HCT116 (cell line): ENCODE measurements at regions not wholly inside any gene's neighbourhood (a gene's known extent, or its start where the extent isn't known, plus 50 kb on each side); places are given as distances from the start of the nearest gene placed in this dataset.

ENCODE experiments used
- CEBPB ChIP-seq: IDR thresholded peaks from 2 replicates; pipeline ENCODE4 v1.6.1; 2012; ENCODE audit warnings: low read depth
- EGR1 ChIP-seq: IDR thresholded peaks from 2 replicates; pipeline ENCODE4 v1.6.1; 2012; ENCODE audit warnings: low read depth
- EZH2 ChIP-seq: fragments of 200-600 bp; sonication (generic); IDR thresholded peaks from 2 replicates; pipeline ENCODE4 v1.6.1; 2017; ENCODE audit warnings: antibody characterized with exemption, mixed run types
- JUND ChIP-seq: IDR thresholded peaks from 2 replicates; pipeline ENCODE4 v1.6.1; 2012
- POLR2A ChIP-seq: IDR thresholded peaks from 2 replicates; pipeline ENCODE4 v1.7.0; 2011; ENCODE audit warnings: borderline replicate concordance; ENCODE audit not compliant: insufficient read depth, insufficient read length; ENCODE audit errors: extremely low read depth
- POLR2AphosphoS5 ChIP-seq: IDR thresholded peaks from 2 replicates; pipeline ENCODE4 v1.6.1; 2011; ENCODE audit warnings: mild to moderate bottlenecking, low read depth, low read length, moderate library complexity
- RAD21 ChIP-seq: IDR thresholded peaks from 2 replicates; pipeline ENCODE4 v1.6.1; 2012; ENCODE audit warnings: low read depth, mild to moderate bottlenecking
- SP1 ChIP-seq: IDR thresholded peaks from 2 replicates; pipeline ENCODE4 v1.6.1; 2012; ENCODE audit warnings: low read depth
- TCF7L2 ChIP-seq: IDR thresholded peaks from 2 replicates; pipeline ENCODE4 v1.7.0; 2011; ENCODE audit warnings: borderline replicate concordance, inconsistent platforms; ENCODE audit not compliant: insufficient read depth, insufficient read length; ENCODE audit errors: extremely low read depth
- ZFX ChIP-seq: fragments of 450-650 bp; IDR thresholded peaks from 2 replicates; pipeline ENCODE4 v1.6.1; 2017
- TF ChIP-seq, protein P1 (sequence below): IDR thresholded peaks from 2 replicates; pipeline ENCODE4 v1.6.1; 2012; ENCODE audit warnings: low read depth
- TF ChIP-seq, protein P2 (sequence below), 3 experiments: fragments of 200-600 bp in 1 of 3; sonication (generic) in 1 of 3; IDR thresholded peaks in 2 of 3; conservative IDR thresholded peaks in 1 of 3; 2 replicates each; pipeline ENCODE4 v1.5.1; 2012 to 2017; ENCODE audit warnings: low read depth in 2 of 3, low read length in 2 of 3, antibody characterized with exemption in 1 of 3, borderline replicate concordance in 1 of 3, control low read depth in 1 of 3, mild to moderate bottlenecking in 1 of 3, mixed read lengths in 1 of 3, mixed run types in 1 of 3, moderate library complexity in 1 of 3; ENCODE audit not compliant: insufficient read depth in 1 of 3
- TF ChIP-seq, protein P3 (sequence below): IDR thresholded peaks from 2 replicates; pipeline ENCODE4 v1.6.1; 2011; ENCODE audit warnings: mild to moderate bottlenecking, low read length, moderate library complexity; ENCODE audit not compliant: insufficient replicate concordance; ENCODE audit errors: extremely low read depth

DNA sequence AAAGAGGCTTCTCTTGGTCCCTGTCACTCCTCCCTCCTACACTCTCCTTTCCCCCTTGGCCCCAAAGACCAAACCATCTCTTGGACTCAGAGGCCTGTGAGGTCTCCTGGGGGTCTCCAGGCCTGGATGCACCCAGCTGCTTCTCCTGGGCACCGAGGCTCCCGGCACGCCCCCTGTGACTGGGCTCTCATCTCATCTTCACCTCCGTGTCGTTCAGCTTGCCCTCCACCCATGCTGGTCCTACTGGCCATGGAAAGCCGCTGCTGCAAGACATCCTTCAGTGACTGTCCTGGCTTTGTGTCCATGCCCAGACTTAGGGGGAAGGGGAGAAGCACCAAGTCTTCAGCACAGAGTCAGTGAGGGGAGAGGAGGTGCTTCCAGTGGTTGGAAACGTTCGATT, 141.4 kb upstream of the RET start:
- TF ChIP-seq POLR2A (no peak), EZH2 (no peak), CEBPB (no peak), POLR2AphosphoS5 (no peak), TCF7L2 (no peak), RAD21 (no peak), JUND (no peak), EGR1 (no peak), SP1 (no peak), ZFX (no peak)
- TF ChIP-seq, protein P1, sequence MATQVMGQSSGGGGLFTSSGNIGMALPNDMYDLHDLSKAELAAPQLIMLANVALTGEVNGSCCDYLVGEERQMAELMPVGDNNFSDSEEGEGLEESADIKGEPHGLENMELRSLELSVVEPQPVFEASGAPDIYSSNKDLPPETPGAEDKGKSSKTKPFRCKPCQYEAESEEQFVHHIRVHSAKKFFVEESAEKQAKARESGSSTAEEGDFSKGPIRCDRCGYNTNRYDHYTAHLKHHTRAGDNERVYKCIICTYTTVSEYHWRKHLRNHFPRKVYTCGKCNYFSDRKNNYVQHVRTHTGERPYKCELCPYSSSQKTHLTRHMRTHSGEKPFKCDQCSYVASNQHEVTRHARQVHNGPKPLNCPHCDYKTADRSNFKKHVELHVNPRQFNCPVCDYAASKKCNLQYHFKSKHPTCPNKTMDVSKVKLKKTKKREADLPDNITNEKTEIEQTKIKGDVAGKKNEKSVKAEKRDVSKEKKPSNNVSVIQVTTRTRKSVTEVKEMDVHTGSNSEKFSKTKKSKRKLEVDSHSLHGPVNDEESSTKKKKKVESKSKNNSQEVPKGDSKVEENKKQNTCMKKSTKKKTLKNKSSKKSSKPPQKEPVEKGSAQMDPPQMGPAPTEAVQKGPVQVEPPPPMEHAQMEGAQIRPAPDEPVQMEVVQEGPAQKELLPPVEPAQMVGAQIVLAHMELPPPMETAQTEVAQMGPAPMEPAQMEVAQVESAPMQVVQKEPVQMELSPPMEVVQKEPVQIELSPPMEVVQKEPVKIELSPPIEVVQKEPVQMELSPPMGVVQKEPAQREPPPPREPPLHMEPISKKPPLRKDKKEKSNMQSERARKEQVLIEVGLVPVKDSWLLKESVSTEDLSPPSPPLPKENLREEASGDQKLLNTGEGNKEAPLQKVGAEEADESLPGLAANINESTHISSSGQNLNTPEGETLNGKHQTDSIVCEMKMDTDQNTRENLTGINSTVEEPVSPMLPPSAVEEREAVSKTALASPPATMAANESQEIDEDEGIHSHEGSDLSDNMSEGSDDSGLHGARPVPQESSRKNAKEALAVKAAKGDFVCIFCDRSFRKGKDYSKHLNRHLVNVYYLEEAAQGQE: no peak
- TF ChIP-seq, protein P2, sequence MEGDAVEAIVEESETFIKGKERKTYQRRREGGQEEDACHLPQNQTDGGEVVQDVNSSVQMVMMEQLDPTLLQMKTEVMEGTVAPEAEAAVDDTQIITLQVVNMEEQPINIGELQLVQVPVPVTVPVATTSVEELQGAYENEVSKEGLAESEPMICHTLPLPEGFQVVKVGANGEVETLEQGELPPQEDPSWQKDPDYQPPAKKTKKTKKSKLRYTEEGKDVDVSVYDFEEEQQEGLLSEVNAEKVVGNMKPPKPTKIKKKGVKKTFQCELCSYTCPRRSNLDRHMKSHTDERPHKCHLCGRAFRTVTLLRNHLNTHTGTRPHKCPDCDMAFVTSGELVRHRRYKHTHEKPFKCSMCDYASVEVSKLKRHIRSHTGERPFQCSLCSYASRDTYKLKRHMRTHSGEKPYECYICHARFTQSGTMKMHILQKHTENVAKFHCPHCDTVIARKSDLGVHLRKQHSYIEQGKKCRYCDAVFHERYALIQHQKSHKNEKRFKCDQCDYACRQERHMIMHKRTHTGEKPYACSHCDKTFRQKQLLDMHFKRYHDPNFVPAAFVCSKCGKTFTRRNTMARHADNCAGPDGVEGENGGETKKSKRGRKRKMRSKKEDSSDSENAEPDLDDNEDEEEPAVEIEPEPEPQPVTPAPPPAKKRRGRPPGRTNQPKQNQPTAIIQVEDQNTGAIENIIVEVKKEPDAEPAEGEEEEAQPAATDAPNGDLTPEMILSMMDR (IDR thresholded peaks at IDR 0.05 in 2 of 3, conservative IDR thresholded peaks at IDR 0.05 in 1 of 3; ENCODE audit: borderline replicate concordance in 1 of 3, insufficient read depth in 1 of 3, low read depth in 2 of 3, low read length in 2 of 3): no peak
- TF ChIP-seq, protein P3, sequence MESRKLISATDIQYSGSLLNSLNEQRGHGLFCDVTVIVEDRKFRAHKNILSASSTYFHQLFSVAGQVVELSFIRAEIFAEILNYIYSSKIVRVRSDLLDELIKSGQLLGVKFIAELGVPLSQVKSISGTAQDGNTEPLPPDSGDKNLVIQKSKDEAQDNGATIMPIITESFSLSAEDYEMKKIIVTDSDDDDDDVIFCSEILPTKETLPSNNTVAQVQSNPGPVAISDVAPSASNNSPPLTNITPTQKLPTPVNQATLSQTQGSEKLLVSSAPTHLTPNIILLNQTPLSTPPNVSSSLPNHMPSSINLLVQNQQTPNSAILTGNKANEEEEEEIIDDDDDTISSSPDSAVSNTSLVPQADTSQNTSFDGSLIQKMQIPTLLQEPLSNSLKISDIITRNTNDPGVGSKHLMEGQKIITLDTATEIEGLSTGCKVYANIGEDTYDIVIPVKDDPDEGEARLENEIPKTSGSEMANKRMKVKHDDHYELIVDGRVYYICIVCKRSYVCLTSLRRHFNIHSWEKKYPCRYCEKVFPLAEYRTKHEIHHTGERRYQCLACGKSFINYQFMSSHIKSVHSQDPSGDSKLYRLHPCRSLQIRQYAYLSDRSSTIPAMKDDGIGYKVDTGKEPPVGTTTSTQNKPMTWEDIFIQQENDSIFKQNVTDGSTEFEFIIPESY: no peak
